ENCODE measurements at regions not wholly inside any gene's neighbourhood (a gene's known extent, or its start where the extent isn't known, plus 50 kb on each side); places are given as distances from the start of the nearest gene placed in this dataset.

GRCh38 chr12:91793676-91794075 is 352.0 kb downstream of the BTG1 start:
- no peak for DNase-seq (ENCODE audit: low read depth)

GRCh38 chr12:91792597-91792996 is 353.0 kb downstream of the BTG1 start:
- DNase-seq (ENCODE audit: low read depth), result no peak

GRCh38 chr12:91786499-91787272 is 359.0 kb downstream of the BTG1 start:
- no peak for DNase-seq (ENCODE audit: low read depth)

GRCh38 chr12:91785655-91786498 is 359.8 kb downstream of the BTG1 start:
- no peak for DNase-seq (ENCODE audit: low read depth)

GRCh38 chr12:91781114-91781513 is 364.5 kb downstream of the BTG1 start:
- peak; percentile 38 for DNase-seq (ENCODE audit: low read depth)

- DNase-seq (ENCODE audit: low read depth), result peak; percentile 92
Measured at GRCh38 chr12:91778938-91779400, 366.7 kb downstream of the BTG1 start.

GRCh38 chr12:91778091-91778832 is 367.4 kb downstream of the BTG1 start:
- peak; percentile 50 for DNase-seq (ENCODE audit: low read depth)

- peak; percentile 6 for DNase-seq (ENCODE audit: low read depth)
Measured at GRCh38 chr12:91777268-91777992, 368.2 kb downstream of the BTG1 start.

- peak; percentile 58 for DNase-seq (ENCODE audit: low read depth)
Measured at GRCh38 chr12:91774434-91774921, 371.2 kb downstream of the BTG1 start.

- DNase-seq (ENCODE audit: low read depth), result no peak
Measured at GRCh38 chr12:91773749-91774429, 371.8 kb downstream of the BTG1 start.

- DNase-seq (ENCODE audit: low read depth), result no peak
Measured at GRCh38 chr12:91772411-91772810, 373.2 kb downstream of the BTG1 start.

- DNase-seq (ENCODE audit: low read depth), result no peak
Measured at GRCh38 chr12:91769736-91770135, 375.9 kb downstream of the BTG1 start.

- DNase-seq (ENCODE audit: low read depth), result no peak
Measured at GRCh38 chr12:91767237-91767636, 378.4 kb downstream of the BTG1 start.

GRCh38 chr12:91766454-91766853 is 379.2 kb downstream of the BTG1 start:
- no peak for DNase-seq (ENCODE audit: low read depth)

- DNase-seq (ENCODE audit: low read depth), result no peak
Measured at GRCh38 chr12:91763654-91764370, 381.8 kb downstream of the BTG1 start.

GRCh38 chr12:91753649-91754048 is 392.0 kb downstream of the BTG1 start:
- DNase-seq (ENCODE audit: low read depth), result no peak

- DNase-seq (ENCODE audit: low read depth), result no peak
Measured at GRCh38 chr12:91746976-91747375, 398.7 kb downstream of the BTG1 start.

GRCh38 chr12:91744597-91744996 is 401.0 kb downstream of the BTG1 start:
- no peak for DNase-seq (ENCODE audit: low read depth)

GRCh38 chr12:91743704-91744321 is 401.8 kb downstream of the BTG1 start:
- DNase-seq (ENCODE audit: low read depth), result no peak

GRCh38 chr12:91743280-91743679 is 402.4 kb downstream of the BTG1 start:
- DNase-seq (ENCODE audit: low read depth), result no peak

All from EH (cell line).